Ishikawa (cell line): ENCODE measurements at regions not wholly inside any gene's neighbourhood (a gene's known extent, or its start where the extent isn't known, plus 50 kb on each side); places are given as distances from the start of the nearest gene placed in this dataset.

Source experiments
- CEBPB ChIP-seq: IDR thresholded peaks from 2 replicates; pipeline ENCODE4 v1.6.1; 2012
- CREB1 ChIP-seq: IDR thresholded peaks from 2 replicates; pipeline ENCODE4 v1.6.1; 2012; ENCODE audit warnings: low read depth
- EGR1 ChIP-seq: IDR thresholded peaks from 2 replicates; pipeline ENCODE4 v1.6.1; 2012
- NFIC ChIP-seq: IDR thresholded peaks from 2 replicates; pipeline ENCODE4 v1.6.1; 2012
- RAD21 ChIP-seq: IDR thresholded peaks from 2 replicates; pipeline ENCODE4 v1.6.1; 2012; ENCODE audit warnings: low read depth
- TAF1 ChIP-seq: IDR thresholded peaks from 2 replicates; pipeline ENCODE4 v1.6.1; 2012; ENCODE audit warnings: low read depth, mild to moderate bottlenecking
- YY1 ChIP-seq: IDR thresholded peaks from 2 replicates; pipeline ENCODE4 v1.6.1; 2012; ENCODE audit warnings: low read depth
- ZBTB7A ChIP-seq: IDR thresholded peaks from 2 replicates; pipeline ENCODE4 v1.6.1; 2012; ENCODE audit warnings: low read depth
- TF ChIP-seq, protein P1 (sequence below): IDR thresholded peaks from 2 replicates; pipeline ENCODE4 v1.6.1; 2012; ENCODE audit warnings: low read depth, mild to moderate bottlenecking
- TF ChIP-seq, protein P2 (sequence below): IDR thresholded peaks from 2 replicates; pipeline ENCODE4 v1.6.1; 2012
- TF ChIP-seq, protein P3 (sequence below): IDR thresholded peaks from 2 replicates; pipeline ENCODE4 v1.6.1; 2012

DNA sequence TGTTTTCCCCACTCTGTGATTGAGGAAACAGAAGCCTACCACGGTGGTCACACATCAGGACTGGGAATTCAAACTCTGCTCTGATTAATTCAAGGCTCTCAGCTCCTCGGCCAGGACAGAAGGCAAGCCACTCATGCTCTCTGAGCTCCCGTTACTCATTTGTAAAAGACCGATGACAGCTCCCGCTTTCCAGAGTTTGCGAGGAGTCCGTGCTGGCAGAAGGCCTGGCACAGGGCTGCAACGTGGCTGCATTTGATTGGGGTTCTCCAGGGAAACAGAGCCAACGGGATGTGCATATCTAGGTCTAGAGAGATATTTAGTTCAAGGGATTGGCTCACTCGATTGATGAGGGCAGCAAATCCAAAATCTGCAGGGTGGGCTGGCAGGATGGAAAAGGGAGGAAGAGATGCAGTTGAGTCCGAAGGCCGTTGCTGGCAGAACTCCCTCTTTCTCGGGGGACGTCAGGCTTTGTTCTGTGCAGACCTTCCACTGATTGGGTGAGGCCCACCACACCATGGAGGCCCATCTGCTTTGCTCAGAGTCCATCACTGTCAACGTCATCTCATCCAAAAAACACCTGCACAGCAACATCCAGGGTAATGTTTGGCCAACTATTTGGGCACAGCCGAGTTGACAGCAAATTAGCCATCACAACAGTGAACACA, 215.5 kb upstream of the RPL38 start:
- TF ChIP-seq NFIC: no peak
- TF ChIP-seq, protein P1, sequence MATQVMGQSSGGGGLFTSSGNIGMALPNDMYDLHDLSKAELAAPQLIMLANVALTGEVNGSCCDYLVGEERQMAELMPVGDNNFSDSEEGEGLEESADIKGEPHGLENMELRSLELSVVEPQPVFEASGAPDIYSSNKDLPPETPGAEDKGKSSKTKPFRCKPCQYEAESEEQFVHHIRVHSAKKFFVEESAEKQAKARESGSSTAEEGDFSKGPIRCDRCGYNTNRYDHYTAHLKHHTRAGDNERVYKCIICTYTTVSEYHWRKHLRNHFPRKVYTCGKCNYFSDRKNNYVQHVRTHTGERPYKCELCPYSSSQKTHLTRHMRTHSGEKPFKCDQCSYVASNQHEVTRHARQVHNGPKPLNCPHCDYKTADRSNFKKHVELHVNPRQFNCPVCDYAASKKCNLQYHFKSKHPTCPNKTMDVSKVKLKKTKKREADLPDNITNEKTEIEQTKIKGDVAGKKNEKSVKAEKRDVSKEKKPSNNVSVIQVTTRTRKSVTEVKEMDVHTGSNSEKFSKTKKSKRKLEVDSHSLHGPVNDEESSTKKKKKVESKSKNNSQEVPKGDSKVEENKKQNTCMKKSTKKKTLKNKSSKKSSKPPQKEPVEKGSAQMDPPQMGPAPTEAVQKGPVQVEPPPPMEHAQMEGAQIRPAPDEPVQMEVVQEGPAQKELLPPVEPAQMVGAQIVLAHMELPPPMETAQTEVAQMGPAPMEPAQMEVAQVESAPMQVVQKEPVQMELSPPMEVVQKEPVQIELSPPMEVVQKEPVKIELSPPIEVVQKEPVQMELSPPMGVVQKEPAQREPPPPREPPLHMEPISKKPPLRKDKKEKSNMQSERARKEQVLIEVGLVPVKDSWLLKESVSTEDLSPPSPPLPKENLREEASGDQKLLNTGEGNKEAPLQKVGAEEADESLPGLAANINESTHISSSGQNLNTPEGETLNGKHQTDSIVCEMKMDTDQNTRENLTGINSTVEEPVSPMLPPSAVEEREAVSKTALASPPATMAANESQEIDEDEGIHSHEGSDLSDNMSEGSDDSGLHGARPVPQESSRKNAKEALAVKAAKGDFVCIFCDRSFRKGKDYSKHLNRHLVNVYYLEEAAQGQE: no peak
- TF ChIP-seq RAD21: no peak
- no peak for TF ChIP-seq YY1
- TF ChIP-seq ZBTB7A: no peak
- TF ChIP-seq, protein P2, sequence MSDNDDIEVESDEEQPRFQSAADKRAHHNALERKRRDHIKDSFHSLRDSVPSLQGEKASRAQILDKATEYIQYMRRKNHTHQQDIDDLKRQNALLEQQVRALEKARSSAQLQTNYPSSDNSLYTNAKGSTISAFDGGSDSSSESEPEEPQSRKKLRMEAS: no peak
- no peak for TF ChIP-seq CEBPB
- no peak for TF ChIP-seq CREB1
- no peak for TF ChIP-seq EGR1
- TF ChIP-seq, protein P3, sequence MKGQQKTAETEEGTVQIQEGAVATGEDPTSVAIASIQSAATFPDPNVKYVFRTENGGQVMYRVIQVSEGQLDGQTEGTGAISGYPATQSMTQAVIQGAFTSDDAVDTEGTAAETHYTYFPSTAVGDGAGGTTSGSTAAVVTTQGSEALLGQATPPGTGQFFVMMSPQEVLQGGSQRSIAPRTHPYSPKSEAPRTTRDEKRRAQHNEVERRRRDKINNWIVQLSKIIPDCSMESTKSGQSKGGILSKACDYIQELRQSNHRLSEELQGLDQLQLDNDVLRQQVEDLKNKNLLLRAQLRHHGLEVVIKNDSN: no peak
- no peak for TF ChIP-seq TAF1
